ENCODE measurements at regions not wholly inside any gene's neighbourhood (a gene's known extent, or its start where the extent isn't known, plus 50 kb on each side); places are given as distances from the start of the nearest gene placed in this dataset.

GRCh38 chr11:39247570-39248137, 2211.8 kb downstream of the LRRC4C start:
- H3K9me3 ChIP-seq (replicated peaks in 1 of 2; ENCODE audit: control insufficient read depth in 1 of 2, insufficient read depth in 1 of 2, low read length in 2 of 2): no peaks in the 10 kb centered on the region
- intact Hi-C loops (cut with micrococcal nuclease): no loop called here
- Mint-ChIP-seq H3K36me3 (no peaks in the 10 kb centered on the region), H3K9me3 (peaks cover 0 to 5% (median 1%) of the 10 kb centered on the region in 7 donors), H3K27ac (no peak overlapping the region), H3K27me3 (ENCODE audit: low read depth in 3 of 3) (no peaks in the 10 kb centered on the region), H3K4me3 (no peak overlapping the region), H3K4me1 (no peaks in the 10 kb centered on the region)
- no peak for DNase-seq
- no peak overlapping the region for H3K9ac ChIP-seq (ENCODE audit: insufficient read depth, low read length, poor library complexity, severe bottlenecking)
- no peak for TF ChIP-seq CTCF (IDR thresholded peaks at IDR 0.05)
- no peaks in the 10 kb centered on the region for H3K36me3 ChIP-seq (replicated peaks in 1 of 2; ENCODE audit: control insufficient read depth in 1 of 2, insufficient read depth in 2 of 2, low read length in 2 of 2)
- no peaks in the 10 kb centered on the region for H3K27me3 ChIP-seq (ENCODE audit: control insufficient read depth in 2 of 2, insufficient read depth in 2 of 2, low read length in 2 of 2)
- no CpG with 5 or more reads among the region's 1 CpG for WGBS (ENCODE audit: insufficient coverage)
- H3K4me2 ChIP-seq (replicated peaks; ENCODE audit: extremely low read depth, low read length, poor library complexity, severe bottlenecking): no peak overlapping the region
- H3K4me1 ChIP-seq (ENCODE audit: control insufficient read depth in 1 of 2, insufficient read depth in 2 of 2, low read length in 2 of 2): no peaks in the 10 kb centered on the region
- no peaks in the 10 kb centered on the region for H3K79me2 ChIP-seq (ENCODE audit: insufficient read depth, low read length)
- no peaks in the 10 kb centered on the region for H4K20me1 ChIP-seq (ENCODE audit: insufficient read depth, low read length)
- no peak overlapping the region for H3K4me3 ChIP-seq (replicated peaks in 1 of 3; ENCODE audit: low read depth in 2 of 3, low read length in 3 of 3)
- H3K27ac ChIP-seq (ENCODE audit: low read depth in 1 of 2, low read length in 2 of 2): no peak overlapping the region
- no peak overlapping the region for H2AFZ ChIP-seq (ENCODE audit: insufficient read depth, low read depth, low read length, poor library complexity, severe bottlenecking)

- H3K27me3 ChIP-seq (ENCODE audit: control insufficient read depth in 2 of 2, insufficient read depth in 2 of 2, low read length in 2 of 2): no peaks in the 10 kb centered on the region
- Mint-ChIP-seq H3K27me3 (ENCODE audit: low read depth in 3 of 3) (no peaks in the 10 kb centered on the region), H3K4me1 (no peaks in the 10 kb centered on the region), H3K36me3 (no peaks in the 10 kb centered on the region), H3K27ac (no peak overlapping the region), H3K9me3 (peaks cover 0 to 9% (median 2%) of the 10 kb centered on the region in 7 donors), H3K4me3 (no peak overlapping the region)
- no peak overlapping the region for H3K4me2 ChIP-seq (replicated peaks; ENCODE audit: extremely low read depth, low read length, poor library complexity, severe bottlenecking)
- intact Hi-C loops (cut with micrococcal nuclease): no loop called here
- no peak for TF ChIP-seq CTCF (IDR thresholded peaks at IDR 0.05)
- no peaks in the 10 kb centered on the region for H3K79me2 ChIP-seq (ENCODE audit: insufficient read depth, low read length)
- H3K4me3 ChIP-seq (replicated peaks in 1 of 3; ENCODE audit: low read depth in 2 of 3, low read length in 3 of 3): no peak overlapping the region
- H3K27ac ChIP-seq (ENCODE audit: low read depth in 1 of 2, low read length in 2 of 2): no peak overlapping the region
- H4K20me1 ChIP-seq (ENCODE audit: insufficient read depth, low read length): no peaks in the 10 kb centered on the region
- DNase-seq: no peak
- H3K36me3 ChIP-seq (replicated peaks in 1 of 2; ENCODE audit: control insufficient read depth in 1 of 2, insufficient read depth in 2 of 2, low read length in 2 of 2): no peaks in the 10 kb centered on the region
- no CpG with 5 or more reads among the region's 3 CpGs for WGBS (ENCODE audit: insufficient coverage)
- no peaks in the 10 kb centered on the region for H3K4me1 ChIP-seq (ENCODE audit: control insufficient read depth in 1 of 2, insufficient read depth in 2 of 2, low read length in 2 of 2)
- peaks cover 0 to 5% of the 10 kb centered on the region in 2 donors for H3K9me3 ChIP-seq (replicated peaks in 1 of 2; ENCODE audit: control insufficient read depth in 1 of 2, insufficient read depth in 1 of 2, low read length in 2 of 2)
- no peak overlapping the region for H2AFZ ChIP-seq (ENCODE audit: insufficient read depth, low read depth, low read length, poor library complexity, severe bottlenecking)
- no peak overlapping the region for H3K9ac ChIP-seq (ENCODE audit: insufficient read depth, low read length, poor library complexity, severe bottlenecking)
Observed at GRCh38 chr11:39239553-39239952, 2219.9 kb downstream of the LRRC4C start.
